Neural crest cell (in vitro differentiated cells): ENCODE measurements at regions not wholly inside any gene's neighbourhood (a gene's known extent, or its start where the extent isn't known, plus 50 kb on each side); places are given as distances from the start of the nearest gene placed in this dataset.

Source experiments
- DNase-seq: peaks from one replicate; pipeline ENCODE4 v3.0.0; 2021; ENCODE audit warnings: low read depth, mixed read lengths, low spot score
- H3K27ac Mint-ChIP-seq: one replicate; pipeline ENCODE4 v1.8.0; 2021; ENCODE audit warnings: mild to moderate bottlenecking, mixed read lengths; ENCODE audit not compliant: unreplicated experiment
- H3K27me3 Mint-ChIP-seq: 2 replicates; pipeline ENCODE4 v1.8.0; 2021; ENCODE audit warnings: low read depth, mild to moderate bottlenecking, mixed read lengths
- H3K36me3 Mint-ChIP-seq: 2 replicates; pipeline ENCODE4 v1.8.0; 2021; ENCODE audit warnings: low read depth, mild to moderate bottlenecking, mixed read lengths
- H3K4me1 Mint-ChIP-seq: 2 replicates; pipeline ENCODE4 v1.8.0; 2021; ENCODE audit warnings: mixed read lengths
- H3K4me3 Mint-ChIP-seq: one replicate; pipeline ENCODE4 v1.8.0; 2021; ENCODE audit warnings: mild to moderate bottlenecking, mixed read lengths
- H3K9me3 Mint-ChIP-seq: 2 replicates; pipeline ENCODE4 v1.8.0; 2021; ENCODE audit warnings: mixed read lengths
- TF ChIP-seq, protein P1 (sequence below): fragments of 200-600 bp; sonication (generic); conservative IDR thresholded peaks from 2 replicates; pipeline ENCODE4 v1.5.0; 2021; ENCODE audit warnings: antibody characterized with exemption, mild to moderate bottlenecking

DNA sequence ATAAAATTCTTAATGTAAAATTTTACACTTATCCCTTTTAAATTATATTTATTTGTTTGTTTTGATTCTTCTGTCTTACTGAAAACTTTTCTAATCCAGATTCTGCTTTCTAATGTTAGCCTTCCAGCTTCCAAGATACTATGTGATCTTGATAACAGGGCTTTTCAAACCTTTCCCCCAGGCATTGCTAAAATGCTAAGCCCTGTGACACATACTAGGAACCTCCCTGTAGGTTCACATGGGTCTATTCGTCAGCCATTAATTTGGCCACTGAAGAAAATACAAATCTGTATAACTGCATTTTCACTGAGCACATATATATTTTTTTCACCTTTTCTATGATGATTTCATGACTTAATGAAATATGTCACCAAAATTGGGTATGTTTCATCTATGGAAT is 92.8 kb upstream of the MAP4K3 start:
- Mint-ChIP-seq H3K9me3 (no peaks in the 10 kb centered on the region), H3K36me3 (no peaks in the 10 kb centered on the region), H3K27me3 (no peaks in the 10 kb centered on the region), H3K27ac (no peak overlapping the region), H3K4me3 (no peak overlapping the region), H3K4me1 (peaks cover 3% of the 10 kb centered on the region)
- TF ChIP-seq, protein P1, sequence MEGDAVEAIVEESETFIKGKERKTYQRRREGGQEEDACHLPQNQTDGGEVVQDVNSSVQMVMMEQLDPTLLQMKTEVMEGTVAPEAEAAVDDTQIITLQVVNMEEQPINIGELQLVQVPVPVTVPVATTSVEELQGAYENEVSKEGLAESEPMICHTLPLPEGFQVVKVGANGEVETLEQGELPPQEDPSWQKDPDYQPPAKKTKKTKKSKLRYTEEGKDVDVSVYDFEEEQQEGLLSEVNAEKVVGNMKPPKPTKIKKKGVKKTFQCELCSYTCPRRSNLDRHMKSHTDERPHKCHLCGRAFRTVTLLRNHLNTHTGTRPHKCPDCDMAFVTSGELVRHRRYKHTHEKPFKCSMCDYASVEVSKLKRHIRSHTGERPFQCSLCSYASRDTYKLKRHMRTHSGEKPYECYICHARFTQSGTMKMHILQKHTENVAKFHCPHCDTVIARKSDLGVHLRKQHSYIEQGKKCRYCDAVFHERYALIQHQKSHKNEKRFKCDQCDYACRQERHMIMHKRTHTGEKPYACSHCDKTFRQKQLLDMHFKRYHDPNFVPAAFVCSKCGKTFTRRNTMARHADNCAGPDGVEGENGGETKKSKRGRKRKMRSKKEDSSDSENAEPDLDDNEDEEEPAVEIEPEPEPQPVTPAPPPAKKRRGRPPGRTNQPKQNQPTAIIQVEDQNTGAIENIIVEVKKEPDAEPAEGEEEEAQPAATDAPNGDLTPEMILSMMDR: no peak
- no peak for DNase-seq

DNA sequence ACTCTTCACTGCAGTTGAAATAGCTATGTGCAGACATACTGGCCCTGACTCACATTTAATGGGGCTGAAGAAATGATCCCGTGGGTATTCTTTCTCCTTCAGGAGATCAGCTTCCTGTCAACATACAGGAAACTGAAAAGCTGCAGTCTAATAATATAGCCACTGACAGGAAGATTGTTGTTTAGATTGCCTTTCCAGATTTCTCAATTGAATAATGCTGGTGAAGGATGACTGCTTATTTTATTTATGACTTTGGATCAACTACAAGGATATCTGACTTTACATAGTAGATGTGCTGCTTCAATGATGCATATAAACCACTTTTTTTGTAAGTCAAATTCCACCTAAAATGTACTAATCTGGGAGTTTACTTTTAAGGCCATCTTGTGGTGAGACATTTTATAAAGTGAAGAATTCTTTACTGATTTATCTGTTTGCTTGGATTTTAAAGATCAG is 93.4 kb upstream of the MAP4K3 start:
- Mint-ChIP-seq H3K27me3 (no peaks in the 10 kb centered on the region), H3K27ac (no peak overlapping the region), H3K4me3 (no peak overlapping the region), H3K9me3 (no peaks in the 10 kb centered on the region), H3K36me3 (no peaks in the 10 kb centered on the region), H3K4me1 (peaks cover 3% of the 10 kb centered on the region)
- DNase-seq: no peak
- TF ChIP-seq, protein P1: no peak

DNA sequence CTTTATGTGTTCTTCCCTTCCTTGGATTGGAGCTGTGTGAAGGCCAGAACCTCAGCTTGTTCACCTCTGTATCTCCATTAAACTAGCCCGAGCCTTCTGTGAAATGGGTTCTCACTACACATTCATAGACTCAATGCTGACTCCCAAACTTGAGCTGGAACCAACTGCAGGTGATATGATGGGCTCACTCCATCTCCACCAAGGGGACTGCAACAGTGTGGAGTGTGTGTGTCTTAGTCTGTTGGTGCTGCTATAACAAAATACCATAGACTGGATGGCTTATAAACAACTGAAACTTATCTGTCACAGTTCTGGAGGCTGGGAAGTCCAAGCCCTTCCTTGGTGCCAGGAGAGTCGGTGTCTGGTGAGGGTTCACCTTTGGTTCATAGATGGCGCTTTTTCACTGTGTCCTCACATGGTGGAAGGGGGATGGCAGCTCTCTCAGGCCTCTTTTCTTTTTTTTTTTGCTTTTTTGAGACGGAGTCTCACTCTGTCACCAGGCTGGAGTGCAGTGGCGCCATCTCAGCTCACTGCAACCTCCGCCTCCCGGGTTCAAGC is 94.2 kb upstream of the MAP4K3 start:
- TF ChIP-seq, protein P1: no peak
- Mint-ChIP-seq H3K27me3 (no peaks in the 10 kb centered on the region), H3K9me3 (no peaks in the 10 kb centered on the region), H3K4me3 (no peak overlapping the region), H3K36me3 (no peaks in the 10 kb centered on the region), H3K4me1 (peaks cover 3% of the 10 kb centered on the region), H3K27ac (no peak overlapping the region)
- DNase-seq: no peak

DNA sequence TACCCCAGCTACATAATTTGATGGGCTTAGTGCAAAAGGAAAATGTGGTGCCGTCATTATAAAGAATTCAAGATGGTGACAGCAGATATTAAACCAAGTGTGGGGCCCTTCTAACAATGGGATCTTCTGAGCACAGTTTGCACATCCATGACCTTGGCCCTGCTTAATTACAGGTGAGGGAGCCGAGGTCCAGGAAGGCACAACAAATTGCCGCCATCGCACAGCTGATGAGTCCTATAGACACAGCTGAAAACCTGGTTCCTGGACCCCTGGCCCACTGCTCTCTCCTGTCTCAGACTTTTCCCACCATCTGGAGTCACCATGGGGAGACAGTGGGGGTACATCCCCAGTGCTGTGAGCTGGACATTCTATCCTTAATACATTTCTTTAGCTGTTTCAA is 95.8 kb upstream of the MAP4K3 start:
- Mint-ChIP-seq H3K9me3 (no peaks in the 10 kb centered on the region), H3K36me3 (no peaks in the 10 kb centered on the region), H3K27ac (no peak overlapping the region), H3K4me1 (peaks cover 3% of the 10 kb centered on the region), H3K27me3 (no peaks in the 10 kb centered on the region), H3K4me3 (no peak overlapping the region)
- DNase-seq: no peak
- TF ChIP-seq, protein P1: no peak

DNA sequence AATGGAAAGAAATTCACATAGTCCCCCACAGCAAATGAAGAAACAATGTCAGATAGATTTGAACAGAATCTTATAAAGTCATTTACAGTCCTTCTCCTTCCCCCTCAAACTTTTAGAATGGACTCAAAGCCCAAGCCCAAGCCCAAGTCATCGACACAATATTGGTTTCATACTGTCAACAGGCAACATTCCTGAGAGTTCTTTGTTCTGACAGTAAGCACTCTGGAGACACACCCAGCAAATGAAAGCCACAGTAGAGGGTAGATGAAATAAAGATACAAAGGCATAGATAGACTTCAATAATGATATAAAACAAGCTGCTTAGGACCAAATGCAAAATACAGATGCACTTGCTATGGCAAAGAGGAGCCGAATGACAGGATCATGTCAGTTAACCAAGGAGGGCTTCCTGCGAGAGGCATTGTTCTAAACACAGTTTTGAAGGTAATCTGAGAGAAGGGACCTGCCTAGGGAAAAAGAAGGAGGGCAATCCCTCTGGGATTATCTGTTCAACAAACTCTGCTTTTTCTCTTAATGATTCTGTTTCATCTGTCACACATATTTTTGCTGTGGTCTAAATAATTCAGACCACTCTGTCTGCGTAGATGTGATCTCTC is 97.1 kb upstream of the MAP4K3 start:
- no peak overlapping the region for H3K27ac Mint-ChIP-seq
- H3K36me3 Mint-ChIP-seq: no peaks in the 10 kb centered on the region
- peaks cover 3% of the 10 kb centered on the region for H3K4me1 Mint-ChIP-seq
- no peak overlapping the region for H3K4me3 Mint-ChIP-seq
- H3K27me3 Mint-ChIP-seq: no peaks in the 10 kb centered on the region
- H3K9me3 Mint-ChIP-seq: peaks cover 2% of the 10 kb centered on the region
- no peak for DNase-seq
- TF ChIP-seq, protein P1: no peak
